ENCODE measurements at regions not wholly inside any gene's neighbourhood (a gene's known extent, or its start where the extent isn't known, plus 50 kb on each side); places are given as distances from the start of the nearest gene placed in this dataset.
A peak's percentile ranks its signal among the peaks of the same experiment; 100 is the strongest.
"Not testable (repeated sequence)": the region's sequence is repeated elsewhere in the genome, so short reads cannot be mapped to it uniquely, and the experiment has no call there.

DNA sequence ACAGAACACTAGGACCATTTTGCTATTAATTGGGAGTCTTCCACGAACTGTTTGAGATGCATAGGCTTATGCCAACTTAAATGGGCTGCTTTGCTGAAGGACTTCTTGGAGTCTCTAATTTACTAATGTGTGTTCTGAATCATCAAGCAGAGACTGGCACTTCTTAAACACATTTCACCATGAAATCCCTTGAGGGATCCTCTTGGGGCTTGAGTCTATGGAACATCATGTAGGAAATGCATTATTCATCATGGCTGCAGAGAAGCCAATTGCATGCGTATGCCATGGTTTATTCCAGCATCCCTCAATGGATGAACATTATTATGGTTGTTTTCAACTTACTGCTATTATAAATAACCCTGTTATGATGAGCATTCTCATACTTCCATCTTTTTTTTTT is 73.4 kb downstream of the FGD2 start:
- no peak for DNase-seq (ENCODE audit: low read depth)

DNA sequence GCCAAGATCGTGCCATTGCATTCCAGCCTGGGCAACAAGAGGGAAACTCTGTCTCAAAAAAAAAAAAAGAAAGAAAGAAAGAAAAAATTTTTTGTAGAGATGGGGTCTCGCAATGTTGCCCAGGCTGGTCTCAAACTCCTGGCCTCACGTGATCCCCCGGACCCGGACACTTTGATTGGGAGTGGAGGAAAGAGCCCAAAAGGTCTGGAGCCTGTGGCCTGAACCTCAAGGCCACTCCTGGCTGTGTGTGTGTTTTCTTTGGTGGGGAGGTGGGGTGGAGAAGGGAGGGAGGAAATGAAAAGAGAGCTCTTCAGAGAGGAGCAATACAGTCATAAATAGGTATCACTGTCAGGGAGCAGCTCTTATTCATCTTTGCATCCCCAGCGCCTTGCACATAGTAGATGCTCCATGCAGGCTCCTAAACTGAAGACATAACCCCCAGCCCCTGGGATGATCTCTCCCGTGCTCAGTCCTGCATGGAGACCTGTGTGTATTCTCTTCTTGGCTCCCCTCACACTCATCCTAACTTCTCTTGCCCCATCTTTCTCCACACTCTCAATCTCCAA is 75.7 kb downstream of the FGD2 start:
- no peak for DNase-seq (ENCODE audit: low read depth)

DNA sequence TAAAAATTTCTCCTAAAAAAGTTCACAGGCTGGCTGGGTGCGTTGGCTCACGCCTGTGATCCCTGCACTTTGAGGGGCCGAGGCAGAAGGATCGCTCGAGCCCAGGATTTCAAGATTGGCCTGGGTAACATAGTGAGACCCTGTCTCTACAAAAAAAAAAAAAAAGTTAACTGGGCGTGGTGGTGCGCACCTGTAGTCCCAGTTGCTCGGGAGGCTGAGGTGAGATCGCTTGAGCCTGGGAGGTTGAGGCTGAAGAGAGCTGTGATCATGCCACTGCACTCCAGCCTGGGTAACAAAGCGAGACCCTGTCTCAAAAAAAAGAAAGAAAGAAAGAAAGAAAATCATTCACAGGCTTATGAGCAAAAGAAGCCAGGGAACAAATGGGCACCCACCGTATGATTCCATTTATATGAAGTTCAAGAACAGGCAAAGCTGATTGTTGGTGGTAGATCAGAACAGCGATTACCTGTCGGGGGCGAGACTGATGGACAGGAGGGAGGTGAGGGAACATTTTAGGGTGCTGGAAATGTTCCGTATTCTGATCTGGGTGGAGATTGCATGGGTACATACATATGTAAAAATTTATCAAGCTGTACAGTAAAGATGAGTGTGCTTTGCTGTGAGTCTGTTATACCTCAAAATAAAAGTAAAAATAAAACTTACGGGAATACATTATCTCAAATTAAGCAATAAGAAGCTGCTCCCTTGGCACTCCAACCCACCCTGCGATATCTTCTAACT is 77.1 kb downstream of the FGD2 start:
- DNase-seq (ENCODE audit: low read depth): no peak

DNA sequence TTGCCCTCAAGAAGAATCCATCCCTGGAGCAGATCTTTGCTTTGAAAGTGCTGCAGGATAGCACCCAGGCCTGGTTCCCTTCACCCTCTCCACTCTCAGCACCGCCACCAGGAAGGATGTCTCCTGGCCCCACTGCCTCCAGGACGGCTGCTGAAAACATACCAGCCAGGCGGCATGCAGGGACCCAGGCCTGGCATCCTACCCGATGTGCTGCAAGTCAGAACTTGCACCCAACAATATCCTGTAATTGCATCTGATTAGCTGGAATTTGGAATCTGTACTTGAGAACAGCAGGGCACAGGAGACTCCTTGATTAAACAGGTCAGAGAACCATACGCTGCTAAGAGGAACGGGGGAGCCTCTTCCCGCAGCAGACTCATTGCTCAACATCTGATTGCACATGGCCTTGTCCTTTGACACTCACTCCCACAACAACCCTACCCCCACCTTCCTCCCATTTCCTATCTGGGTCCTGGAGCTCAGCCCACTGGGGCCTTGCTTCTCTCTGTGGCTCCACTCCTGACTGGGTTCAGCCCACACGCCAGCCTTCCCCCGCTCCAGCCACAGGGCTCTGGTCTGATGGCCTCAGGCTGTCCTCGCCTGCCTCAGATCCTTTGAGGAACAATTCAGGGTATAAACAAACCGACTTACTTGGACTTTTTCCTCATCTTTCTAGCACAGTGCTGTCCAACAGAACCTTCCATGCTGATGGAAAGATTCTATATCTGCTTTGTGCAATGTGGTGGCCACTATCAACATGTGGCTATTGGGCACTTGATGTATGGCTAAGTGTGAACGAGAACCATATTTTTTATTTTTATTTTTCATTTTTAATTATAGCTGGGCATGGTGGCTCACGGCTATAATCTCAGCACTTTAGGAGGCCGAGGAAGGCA is 78.0 kb downstream of the FGD2 start:
- DNase-seq (ENCODE audit: low read depth): no peak

DNA sequence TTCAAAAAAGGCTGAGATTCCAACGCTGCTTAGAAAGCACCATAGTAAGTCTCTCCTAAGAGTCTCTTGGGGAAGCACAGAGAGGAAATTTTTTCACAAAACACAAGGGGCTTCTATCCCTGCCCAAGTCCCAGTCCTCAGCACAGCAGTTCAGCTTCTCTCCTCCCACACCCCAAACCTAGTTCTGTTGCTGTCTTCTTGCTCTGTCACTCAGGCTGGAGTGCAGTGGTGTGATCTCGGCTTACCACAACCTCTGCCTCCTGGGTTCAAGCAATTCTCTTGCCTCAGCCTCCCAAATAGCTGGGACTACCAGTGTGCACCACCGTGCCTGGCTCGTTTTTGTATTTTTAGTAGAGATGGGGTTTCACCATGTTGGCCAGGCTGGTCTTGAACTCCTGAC is 79.2 kb downstream of the FGD2 start:
- DNase-seq (ENCODE audit: low read depth): not testable (repeated sequence)

DNA sequence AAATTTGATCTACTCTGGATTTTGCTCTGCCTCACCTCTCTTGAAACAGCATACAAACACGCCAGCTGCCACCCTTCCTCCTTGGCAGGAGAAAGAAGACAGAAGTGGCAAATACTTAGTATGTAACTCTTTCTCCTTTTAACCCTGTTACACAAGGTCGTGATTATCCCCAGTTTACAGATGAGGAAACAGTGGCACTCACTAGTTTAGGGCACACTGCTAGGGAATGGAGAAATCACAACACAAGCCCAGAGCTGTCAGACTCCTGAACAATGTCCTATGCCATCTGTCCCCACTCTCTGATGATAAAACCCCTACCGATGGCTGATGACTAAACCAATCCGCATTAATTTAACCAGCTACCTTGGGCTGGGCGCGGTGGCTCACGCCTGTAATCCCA is 79.7 kb downstream of the FGD2 start:
- no peak for DNase-seq (ENCODE audit: low read depth)

DNA sequence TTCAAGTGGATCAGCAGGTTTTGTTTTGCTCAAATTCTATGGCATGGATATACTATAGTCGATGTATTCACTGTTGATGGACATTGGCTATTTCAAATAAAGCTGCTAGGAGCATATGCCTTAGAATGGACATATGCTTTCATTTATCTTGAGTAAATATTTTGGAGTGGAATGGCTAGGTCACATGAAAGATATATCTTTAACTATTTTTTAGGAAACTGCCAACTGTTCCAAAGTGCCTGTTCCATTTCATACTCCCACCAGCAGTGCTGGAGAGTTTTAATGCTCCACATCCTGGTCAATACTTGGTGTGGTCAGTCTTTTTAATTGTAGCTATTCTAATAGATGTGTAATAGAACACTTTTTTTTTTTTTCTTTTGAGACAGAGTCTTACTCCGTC is 81.1 kb upstream of the PIM1 start:
- DNase-seq (ENCODE audit: low read depth): no peak

DNA sequence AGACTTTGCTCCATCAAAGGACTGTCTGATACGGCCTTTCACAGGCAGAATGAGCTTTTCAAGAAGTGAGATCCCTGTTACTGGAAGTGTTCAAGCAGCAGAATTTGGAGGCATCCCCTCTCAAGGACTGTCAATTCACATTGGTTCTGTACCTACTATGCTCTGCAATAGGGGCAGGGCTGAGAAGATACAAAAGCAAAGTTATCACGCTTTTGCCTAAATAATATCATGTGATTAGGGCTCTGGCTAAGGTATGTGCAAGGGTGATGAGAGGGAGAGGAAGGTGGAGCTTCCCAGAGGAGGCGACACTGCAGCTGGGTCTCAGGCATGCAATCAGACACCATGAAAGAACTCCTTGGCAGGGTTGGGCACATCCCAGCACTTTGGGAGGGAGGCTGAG is 80.2 kb upstream of the PIM1 start:
- no peak for DNase-seq (ENCODE audit: low read depth)

DNA sequence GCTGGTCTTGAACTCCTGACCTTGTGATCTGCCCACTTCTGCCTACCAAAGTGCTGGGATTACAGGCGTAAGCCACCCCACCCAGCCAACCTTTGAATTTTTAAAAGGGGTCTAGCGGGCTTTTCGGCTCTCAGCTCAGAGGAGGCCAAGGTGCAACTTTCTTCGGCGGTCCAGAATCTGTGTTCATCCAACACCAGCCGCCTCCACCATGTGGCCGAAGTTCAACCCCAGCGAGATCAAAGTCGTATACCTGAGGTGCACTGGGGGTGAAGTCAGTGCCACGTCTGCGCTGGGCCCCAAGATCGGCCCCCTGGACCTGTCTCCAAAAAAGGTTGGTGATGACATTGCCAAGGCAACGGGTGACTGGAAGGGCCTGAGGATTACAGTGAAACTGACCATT is 78.8 kb upstream of the PIM1 start:
- not testable (repeated sequence) for DNase-seq (ENCODE audit: low read depth)

DNA sequence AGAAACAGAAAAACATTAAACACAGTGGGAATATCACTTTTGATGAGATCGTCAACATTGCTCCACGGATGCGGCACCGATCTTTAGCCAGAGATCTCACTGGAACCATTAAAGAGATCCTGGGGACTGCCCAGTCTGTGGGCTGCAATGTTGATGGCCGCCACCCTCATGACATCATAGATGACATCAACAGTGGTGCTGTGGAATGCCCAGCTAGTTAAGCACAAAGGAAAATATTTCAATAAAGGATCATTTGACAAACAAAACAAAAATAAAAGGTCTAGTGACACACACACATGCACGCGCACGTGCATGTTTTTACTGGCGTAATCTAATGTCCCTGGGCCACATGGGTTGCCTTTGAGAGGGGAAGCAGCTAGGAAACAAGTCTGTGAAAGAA is 78.4 kb upstream of the PIM1 start:
- not testable (repeated sequence) for DNase-seq (ENCODE audit: low read depth)

DNA sequence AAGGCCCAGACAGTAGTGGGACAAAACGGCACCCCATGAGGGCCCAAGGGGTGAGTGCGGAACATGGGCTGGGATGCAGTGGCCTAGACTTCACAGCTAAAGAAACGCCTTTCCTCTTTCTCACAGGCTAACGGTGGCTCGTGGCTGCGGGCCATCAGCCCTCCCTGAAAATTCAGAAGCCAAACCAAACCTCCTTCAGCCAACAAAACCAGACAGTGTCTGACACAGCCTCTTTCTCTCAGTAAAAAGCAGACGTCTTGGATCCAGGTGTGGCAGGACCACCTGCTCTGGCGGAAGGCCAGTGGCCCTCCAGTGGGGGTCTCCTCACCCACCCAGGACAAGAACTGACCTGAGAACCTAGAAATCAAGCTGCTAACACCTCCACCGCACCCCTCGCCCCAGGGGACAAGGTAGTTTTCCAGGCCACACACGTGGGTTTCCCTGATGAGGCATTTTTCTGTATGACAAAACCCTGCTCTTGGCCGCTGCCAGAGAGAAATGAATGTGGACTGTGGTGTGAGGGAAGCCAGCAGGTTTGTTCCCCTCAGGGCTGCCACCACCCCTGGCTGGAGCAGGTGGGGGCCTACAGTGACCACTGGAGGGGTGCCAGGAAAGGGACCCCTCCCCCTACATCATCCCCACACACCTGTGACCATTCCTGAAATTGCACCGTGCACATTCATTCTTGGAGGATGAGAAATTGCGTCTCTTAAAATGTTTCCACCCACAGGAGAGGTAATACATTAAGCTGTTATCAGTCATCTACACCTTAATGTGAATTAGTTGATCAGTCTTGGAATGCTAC is 76.8 kb upstream of the PIM1 start:
- DNase-seq (ENCODE audit: low read depth): no peak

DNA sequence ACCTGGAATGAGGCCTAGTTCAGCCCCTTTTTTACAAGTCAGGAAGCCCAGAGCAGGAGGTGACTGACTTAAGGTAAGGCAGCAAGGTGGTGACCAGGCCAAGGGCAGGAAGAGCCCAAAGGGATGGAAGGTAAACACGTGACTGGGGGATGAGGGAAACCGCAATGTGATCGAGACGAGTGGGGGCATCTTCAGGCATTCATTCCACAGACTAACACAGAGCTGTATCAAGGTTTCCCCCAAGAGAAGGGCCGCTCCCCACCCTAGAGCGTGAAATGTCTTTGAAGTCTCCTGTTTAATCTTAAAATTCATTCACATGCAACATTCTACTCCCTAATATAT is 76.3 kb upstream of the PIM1 start:
- no peak for DNase-seq (ENCODE audit: low read depth)

DNA sequence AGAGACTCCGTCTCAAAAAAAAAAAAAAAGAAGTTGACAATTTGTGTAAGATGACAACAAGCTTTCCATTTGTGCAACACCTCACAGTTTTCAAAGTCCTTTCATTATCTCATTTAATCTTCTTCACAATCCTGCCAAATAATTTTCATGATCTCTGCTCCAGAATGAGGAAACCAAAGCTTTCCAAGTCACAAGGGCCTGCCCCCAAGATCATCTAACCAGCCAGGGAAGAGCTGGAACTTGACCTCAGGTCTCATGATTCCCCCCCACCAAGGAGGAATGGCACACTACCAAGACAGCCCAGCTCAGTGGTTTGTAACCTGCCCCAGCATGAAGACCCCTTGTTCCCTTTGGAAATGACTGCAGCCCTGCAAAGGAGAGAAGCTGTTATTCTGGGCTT is 74.0 kb upstream of the PIM1 start:
- no peak for DNase-seq (ENCODE audit: low read depth)

DNA sequence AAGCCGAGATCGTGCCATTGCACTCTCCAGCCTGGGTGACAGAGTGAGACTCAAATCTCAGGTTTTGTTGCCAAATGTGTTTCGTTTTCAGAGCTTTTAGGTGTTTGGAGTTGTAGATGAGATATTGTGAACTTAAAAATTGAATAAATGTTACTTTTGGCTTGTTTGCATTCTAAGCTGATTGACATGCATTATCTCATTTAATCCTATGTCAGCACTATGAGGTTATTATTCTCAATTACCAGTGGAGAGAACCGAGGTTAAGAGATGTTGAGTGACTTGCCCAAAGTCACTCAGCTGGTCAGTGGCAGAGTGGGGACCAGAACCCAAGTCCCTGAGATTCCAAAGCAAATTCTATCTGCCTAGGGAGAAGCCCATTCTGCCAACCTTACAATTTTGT is 72.6 kb upstream of the PIM1 start:
- DNase-seq (ENCODE audit: low read depth): no peak

DNA sequence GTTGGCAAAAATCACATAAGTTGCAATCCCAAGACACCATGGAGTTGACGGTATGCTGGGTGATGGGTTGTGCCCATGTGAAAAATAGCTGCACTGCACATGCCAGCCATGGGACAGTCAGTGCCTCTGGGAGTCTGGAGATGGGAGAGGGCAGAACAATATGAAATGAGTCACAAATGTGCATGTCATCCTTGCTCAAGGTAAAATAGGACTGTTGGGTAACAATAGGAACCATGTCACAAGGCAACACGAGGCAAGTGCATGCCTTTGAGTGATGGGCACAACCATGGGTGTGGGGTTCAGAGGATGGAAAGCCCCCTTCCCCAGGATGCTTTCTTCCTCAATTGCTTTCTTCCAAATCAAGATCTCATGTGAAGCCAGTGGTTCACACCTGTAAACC is 70.5 kb upstream of the PIM1 start:
- DNase-seq (ENCODE audit: low read depth): no peak

DNA sequence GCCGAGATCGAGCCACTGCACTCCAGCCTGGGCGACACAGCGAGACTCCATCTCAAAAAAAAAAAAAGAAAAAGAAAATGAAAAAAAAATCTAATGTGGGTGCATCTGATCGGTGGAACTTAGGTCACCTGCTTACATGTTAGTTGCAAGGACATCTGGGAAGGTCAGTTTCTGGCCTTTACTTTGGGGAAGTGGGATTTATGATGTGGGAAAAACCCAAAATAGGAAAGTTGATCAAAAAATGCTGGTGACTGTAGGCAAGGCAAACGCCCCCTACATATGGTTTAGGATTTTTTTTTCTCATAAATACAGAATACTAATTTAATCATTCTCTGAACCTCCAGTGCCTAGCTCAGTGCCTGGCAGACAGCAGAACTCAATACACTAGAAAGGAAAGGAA is 69.2 kb upstream of the PIM1 start:
- no peak for DNase-seq (ENCODE audit: low read depth)

DNA sequence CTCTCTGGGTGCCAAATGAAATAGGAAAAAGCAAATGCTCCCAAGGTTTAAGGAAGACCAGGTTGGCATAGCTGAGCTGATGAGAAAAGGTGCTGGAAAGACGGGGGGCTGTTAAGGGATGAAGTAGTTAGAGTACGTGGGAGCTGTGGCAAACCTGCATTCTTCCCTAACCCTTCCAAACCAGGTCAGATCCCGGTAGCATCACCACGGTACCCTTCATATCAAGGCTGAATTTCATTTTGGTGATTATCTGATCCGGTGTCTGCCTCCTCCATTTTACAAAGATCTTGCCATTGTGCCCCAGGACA is 68.0 kb upstream of the PIM1 start:
- DNase-seq (ENCODE audit: low read depth): no peak

DNA sequence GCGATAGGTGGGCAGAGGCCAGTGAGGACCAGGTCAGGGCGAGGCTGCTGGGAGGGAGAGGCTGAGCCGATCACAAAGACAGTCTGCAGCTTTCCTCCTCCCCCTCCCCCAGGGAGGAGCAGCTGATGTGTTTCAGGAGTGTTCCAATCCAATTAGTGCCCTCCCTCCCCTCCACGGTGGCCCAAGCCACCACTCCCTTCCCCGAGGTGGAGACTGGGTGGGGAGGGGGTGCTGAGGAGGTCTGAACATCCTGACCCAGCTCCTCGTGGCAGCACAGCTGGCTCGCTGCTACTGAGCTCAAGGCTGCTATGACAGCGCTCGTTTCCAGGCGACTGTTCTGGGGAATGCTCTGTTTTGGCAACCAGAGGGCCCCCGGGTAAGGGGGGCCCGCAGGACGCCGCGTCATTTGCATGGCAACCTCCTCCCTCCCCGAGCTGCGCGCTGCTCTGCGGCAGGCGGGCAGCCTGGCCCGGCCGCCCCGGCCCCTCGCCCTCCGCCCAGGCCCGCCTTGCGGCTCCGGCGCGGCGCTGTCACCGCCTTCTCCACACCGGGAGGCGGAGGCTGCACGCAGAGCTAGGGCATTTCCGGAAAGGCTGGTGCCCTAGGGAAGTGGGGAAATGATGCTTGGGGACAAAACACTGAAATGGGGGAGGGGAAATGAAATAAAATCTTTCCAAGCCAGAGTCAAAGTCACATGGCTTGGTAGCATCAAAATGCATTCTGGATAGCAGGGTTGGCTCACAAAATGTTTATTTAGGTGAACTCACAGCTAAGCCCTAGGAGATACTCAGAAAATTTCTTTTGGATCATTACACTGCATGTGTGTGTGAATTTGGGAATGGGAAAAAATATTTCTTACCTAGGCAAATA is 67.4 kb upstream of the PIM1 start:
- DNase-seq (ENCODE audit: low read depth): peak; percentile 43

DNA sequence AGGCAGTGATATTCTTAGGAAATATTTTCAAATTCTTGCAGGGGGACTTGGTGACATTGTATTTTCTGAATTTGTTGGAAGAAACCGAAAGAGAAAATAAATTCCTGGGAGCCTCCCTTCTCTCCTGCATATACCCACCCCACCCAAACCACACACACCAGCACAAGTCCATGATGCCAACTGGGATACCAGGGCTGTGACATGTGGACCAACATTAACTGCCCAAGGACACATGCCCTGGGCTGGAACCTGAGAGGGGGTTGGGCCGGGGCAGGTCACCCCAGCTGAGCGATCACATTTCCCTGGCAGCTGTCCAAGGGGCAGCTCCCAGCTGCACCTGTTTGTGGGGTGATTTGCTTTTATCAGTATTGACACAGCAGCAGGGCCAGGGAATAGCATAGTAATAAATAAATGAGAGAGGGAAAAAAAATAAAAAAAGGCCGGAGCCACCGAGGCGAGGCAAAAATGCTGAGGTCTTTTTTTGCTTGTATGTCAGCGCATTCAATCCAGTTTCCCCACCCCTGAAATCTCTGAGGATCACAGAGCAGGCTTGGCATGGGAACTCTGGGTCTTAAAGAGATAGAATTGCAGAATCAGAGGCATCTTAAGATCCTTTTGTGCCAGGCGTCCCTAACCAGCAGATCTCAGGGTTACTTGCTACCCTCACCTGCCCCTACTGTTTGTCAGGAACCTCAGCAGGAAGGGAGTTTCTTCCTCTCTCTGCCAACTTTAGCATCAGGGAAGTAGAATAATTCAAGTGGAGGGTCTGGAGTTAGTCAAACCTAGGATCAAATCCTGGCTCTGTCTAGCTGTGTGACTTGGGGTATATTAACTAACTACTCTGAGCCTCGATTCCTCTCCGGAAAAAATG is 66.5 kb upstream of the PIM1 start:
- no peak for DNase-seq (ENCODE audit: low read depth)

DNA sequence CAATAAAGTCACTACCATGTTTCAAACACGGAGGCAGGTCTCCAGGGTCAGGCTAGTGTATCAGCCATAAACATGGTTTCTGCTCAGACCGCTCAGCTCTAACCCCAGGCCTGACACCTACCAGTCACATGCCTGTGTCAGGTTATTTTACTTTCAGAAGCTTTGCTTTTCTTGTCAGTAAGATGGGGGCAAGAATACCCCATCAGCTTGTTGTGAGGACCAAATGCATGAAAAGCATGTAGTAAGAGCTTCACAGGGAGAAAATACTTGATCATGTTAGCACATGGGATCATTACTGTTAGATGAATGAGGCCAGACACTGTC is 65.2 kb upstream of the PIM1 start:
- no peak for DNase-seq (ENCODE audit: low read depth)
